Right atrium auricular region (tissue), 2 donors: ENCODE measurements at regions not wholly inside any gene's neighbourhood (a gene's known extent, or its start where the extent isn't known, plus 50 kb on each side); places are given as distances from the start of the nearest gene placed in this dataset.

Experiments used
- DNase-seq: peaks from one replicate; pipeline ENCODE4 v3.0.0-alpha.2; 2019; ENCODE audit warnings: low spot score
- H3K27ac ChIP-seq, 2 donors: fragments of 200-600 bp; sonication (generic); 1 replicate in 1 of 2; 2 replicates in 1 of 2; pipeline ENCODE4 v1.5.1; 2016 to 2019
- H3K27me3 ChIP-seq, 2 donors: fragments of 200-600 bp; sonication (generic); one replicate each; pipeline versions ENCODE4 v1.5.1 to v1.6.0; 2017 to 2019
- H3K36me3 ChIP-seq: fragments of 200-600 bp; sonication (generic); one replicate; pipeline ENCODE4 v1.5.1; 2016
- H3K4me1 ChIP-seq, 2 donors: fragments of 200-600 bp; sonication (generic); one replicate each; pipeline versions ENCODE4 v1.5.1 to v1.6.0; 2017 to 2019
- H3K4me3 ChIP-seq, 2 donors: fragments of 200-600 bp; sonication (generic); 1 replicate in 1 of 2; 2 replicates in 1 of 2; pipeline ENCODE4 v1.5.1; 2017 to 2019; ENCODE audit warnings: mild to moderate bottlenecking in 1 of 2, moderate library complexity in 1 of 2
- H3K9me3 ChIP-seq, 2 donors: fragments of 200-600 bp; sonication (generic); one replicate each; pipeline ENCODE4 v1.5.1; 2019
- CTCF ChIP-seq, 2 donors: fragments of 200-600 bp; sonication (generic); IDR thresholded peaks; one replicate each; pipeline ENCODE4 v1.5.1; 2019; ENCODE audit warnings: antibody characterized with exemption in 2 of 2

DNA sequence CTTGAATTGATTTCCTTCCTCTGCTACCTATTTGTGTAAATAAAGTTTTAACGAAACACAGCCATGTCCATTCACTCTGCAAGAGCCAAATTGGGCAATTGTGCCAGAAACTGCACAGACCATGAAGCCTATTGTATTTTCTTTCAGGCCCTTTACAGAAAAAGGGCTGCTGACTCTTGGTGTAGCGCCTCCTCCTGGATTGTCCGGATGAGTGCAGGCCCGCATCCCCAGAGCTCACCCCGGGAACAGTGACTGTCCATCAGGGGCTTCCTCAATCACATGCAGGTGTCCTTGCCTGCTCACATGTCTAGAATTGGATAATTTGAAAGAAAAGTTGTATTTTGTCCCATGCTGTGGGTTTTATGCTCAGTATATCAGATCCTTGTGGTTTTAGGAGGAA lies 1282.2 kb downstream of the AACS start:
- Histone ChIP-seq H3K9me3 (no peaks in the 10 kb centered on the region), H3K27me3 (no peaks in the 10 kb centered on the region), H3K4me1 (no peaks in the 10 kb centered on the region), H3K27ac (no peak overlapping the region), H3K4me3 (no peak overlapping the region), H3K36me3 (no peaks in the 10 kb centered on the region)
- TF ChIP-seq CTCF (IDR thresholded peaks at IDR 0.05): no peak
- DNase-seq: no peak

- no peak for DNase-seq
- Histone ChIP-seq H3K27me3 (no peaks in the 10 kb centered on the region), H3K9me3 (no peaks in the 10 kb centered on the region), H3K36me3 (no peaks in the 10 kb centered on the region), H3K4me3 (no peak overlapping the region), H3K4me1 (no peaks in the 10 kb centered on the region), H3K27ac (no peak overlapping the region)
- no peak for TF ChIP-seq CTCF (IDR thresholded peaks at IDR 0.05)
Observed at GRCh38 chr12:126349383-126349782, 1284.1 kb downstream of the AACS start.

- Histone ChIP-seq H3K4me3 (no peak overlapping the region), H3K9me3 (no peaks in the 10 kb centered on the region), H3K27ac (no peak overlapping the region), H3K4me1 (no peaks in the 10 kb centered on the region), H3K36me3 (no peaks in the 10 kb centered on the region), H3K27me3 (no peaks in the 10 kb centered on the region)
- no peak for TF ChIP-seq CTCF (IDR thresholded peaks at IDR 0.05)
- no peak for DNase-seq
Observed at GRCh38 chr12:126353604-126354003, 1288.4 kb downstream of the AACS start.

GRCh38 chr12:126354633-126355032 lies 1289.4 kb downstream of the AACS start:
- no peak for DNase-seq
- TF ChIP-seq CTCF (IDR thresholded peaks at IDR 0.05): no peak
- Histone ChIP-seq H3K27ac (no peak overlapping the region), H3K4me3 (no peak overlapping the region), H3K9me3 (no peaks in the 10 kb centered on the region), H3K4me1 (no peaks in the 10 kb centered on the region), H3K36me3 (no peaks in the 10 kb centered on the region), H3K27me3 (no peaks in the 10 kb centered on the region)

DNA sequence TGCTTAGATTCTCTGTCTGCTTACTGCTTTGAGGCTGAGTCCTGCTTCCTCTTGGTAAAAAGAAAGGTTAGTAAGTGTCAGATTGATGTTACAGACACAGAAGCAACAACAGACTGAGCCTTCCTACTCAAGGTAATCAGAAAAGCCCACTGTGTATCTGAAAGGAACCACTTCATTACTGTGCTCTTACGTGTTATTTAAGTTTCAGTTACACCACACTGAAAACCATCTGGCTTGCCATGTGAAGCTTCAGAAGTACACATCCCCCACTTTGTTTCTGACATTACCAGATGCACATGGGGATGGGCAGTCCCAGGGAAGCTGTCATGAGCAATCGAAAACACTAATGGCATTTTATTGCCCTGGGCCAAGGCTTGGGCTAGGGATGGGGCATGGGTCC lies 1290.1 kb downstream of the AACS start:
- H3K27me3 ChIP-seq: no peaks in the 10 kb centered on the region
- TF ChIP-seq CTCF (IDR thresholded peaks at IDR 0.05): no peak
- no peak for DNase-seq
- H3K27ac ChIP-seq: no peak overlapping the region
- H3K4me3 ChIP-seq: no peak overlapping the region
- H3K9me3 ChIP-seq: no peaks in the 10 kb centered on the region
- no peaks in the 10 kb centered on the region for H3K4me1 ChIP-seq
- H3K36me3 ChIP-seq: no peaks in the 10 kb centered on the region

GRCh38 chr12:126358806-126359205 lies 1293.6 kb downstream of the AACS start:
- H3K4me3 ChIP-seq: no peak overlapping the region
- no peak for TF ChIP-seq CTCF (IDR thresholded peaks at IDR 0.05)

More at GRCh38 chr12:126358806-126359205, 1293.6 kb downstream of the AACS start:
- no peak for DNase-seq
- Histone ChIP-seq H3K4me1 (no peaks in the 10 kb centered on the region), H3K27me3 (no peaks in the 10 kb centered on the region), H3K36me3 (no peaks in the 10 kb centered on the region), H3K27ac (no peak overlapping the region), H3K9me3 (no peaks in the 10 kb centered on the region)
